ENCODE measurements at regions not wholly inside any gene's neighbourhood (a gene's known extent, or its start where the extent isn't known, plus 50 kb on each side); places are given as distances from the start of the nearest gene placed in this dataset.

DNA sequence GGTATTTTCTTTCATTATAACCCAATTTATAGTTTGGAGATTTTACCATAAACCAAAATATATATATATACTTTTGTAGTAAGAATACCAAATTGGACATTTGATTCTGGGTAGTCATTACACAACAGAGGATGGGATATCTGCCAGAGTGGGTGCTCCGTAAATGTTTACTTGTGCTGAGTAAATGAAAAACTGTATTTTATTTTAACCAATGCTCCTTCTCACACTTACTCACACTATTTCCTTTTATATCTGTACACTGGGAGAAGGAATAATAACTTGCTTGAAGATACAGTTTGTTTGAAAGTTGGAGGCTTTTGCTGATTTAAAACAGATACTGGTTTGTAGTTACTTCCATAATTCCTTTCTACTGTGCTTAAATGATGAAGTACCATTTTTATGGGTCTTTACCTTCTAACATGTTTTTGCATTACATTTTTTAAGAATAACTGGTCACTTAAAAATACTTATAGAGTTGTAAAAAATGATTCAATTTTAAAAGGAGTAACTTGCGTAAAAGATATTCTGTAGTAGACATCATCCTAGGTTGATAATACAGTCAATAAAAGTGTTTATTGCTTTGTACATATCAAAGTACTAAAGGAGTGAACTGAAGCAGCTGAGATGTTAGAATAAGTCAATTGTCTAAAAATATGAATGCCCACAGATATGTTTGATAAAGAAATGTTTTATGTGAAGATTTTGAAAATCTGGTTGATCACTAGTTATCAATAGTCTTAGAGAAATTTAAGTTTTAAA, 411.7 kb downstream of the UTRN start:
- no peak overlapping the region for H2BK12ac ChIP-seq (ENCODE audit: insufficient read length, low read depth, low read length)
- H4K5ac ChIP-seq (ENCODE audit: insufficient read length, low read depth, low read length): no peak overlapping the region
- no peaks in the 10 kb centered on the region for H3K4me1 ChIP-seq (ENCODE audit: insufficient read depth, low read length)
- H3K27me3 Mint-ChIP-seq (ENCODE audit: low read depth): no peaks in the 10 kb centered on the region
- H3K4me1 Mint-ChIP-seq: peaks cover 15 to 18% of the 10 kb centered on the region in 2 experiments
- H3K9ac ChIP-seq (ENCODE audit: extremely low read depth, insufficient read length, low read length): no peak overlapping the region
- H2BK5ac ChIP-seq (ENCODE audit: insufficient read length, low read length): no peak overlapping the region
- H3K4ac ChIP-seq (ENCODE audit: low read depth, low read length): no peak overlapping the region
- no peak overlapping the region for H2AFZ ChIP-seq (ENCODE audit: low read length)
- no peak overlapping the region for H3K14ac ChIP-seq (ENCODE audit: insufficient read depth, low read length)
- TF ChIP-seq, protein P1, sequence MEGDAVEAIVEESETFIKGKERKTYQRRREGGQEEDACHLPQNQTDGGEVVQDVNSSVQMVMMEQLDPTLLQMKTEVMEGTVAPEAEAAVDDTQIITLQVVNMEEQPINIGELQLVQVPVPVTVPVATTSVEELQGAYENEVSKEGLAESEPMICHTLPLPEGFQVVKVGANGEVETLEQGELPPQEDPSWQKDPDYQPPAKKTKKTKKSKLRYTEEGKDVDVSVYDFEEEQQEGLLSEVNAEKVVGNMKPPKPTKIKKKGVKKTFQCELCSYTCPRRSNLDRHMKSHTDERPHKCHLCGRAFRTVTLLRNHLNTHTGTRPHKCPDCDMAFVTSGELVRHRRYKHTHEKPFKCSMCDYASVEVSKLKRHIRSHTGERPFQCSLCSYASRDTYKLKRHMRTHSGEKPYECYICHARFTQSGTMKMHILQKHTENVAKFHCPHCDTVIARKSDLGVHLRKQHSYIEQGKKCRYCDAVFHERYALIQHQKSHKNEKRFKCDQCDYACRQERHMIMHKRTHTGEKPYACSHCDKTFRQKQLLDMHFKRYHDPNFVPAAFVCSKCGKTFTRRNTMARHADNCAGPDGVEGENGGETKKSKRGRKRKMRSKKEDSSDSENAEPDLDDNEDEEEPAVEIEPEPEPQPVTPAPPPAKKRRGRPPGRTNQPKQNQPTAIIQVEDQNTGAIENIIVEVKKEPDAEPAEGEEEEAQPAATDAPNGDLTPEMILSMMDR (conservative IDR thresholded peaks at IDR 0.05): no peak
- H3K23me2 ChIP-seq (ENCODE audit: insufficient read length, low read depth, low read length, poor library complexity, severe bottlenecking): no peaks in the 10 kb centered on the region
- H2AK5ac ChIP-seq (ENCODE audit: insufficient read length, low read length): no peak overlapping the region
- no peak overlapping the region for H3K23ac ChIP-seq (ENCODE audit: insufficient read length, low read depth, low read length)
- no peak for DNase-seq
- no peak overlapping the region for H2BK15ac ChIP-seq (ENCODE audit: low read depth, low read length)
- no peak overlapping the region for H4K91ac ChIP-seq (ENCODE audit: insufficient read length, low read depth, low read length)
- H3K9me3 ChIP-seq (ENCODE audit: control insufficient read depth, low read depth, low read length): no peaks in the 10 kb centered on the region
- peaks cover 13 to 41% (median 23%) of the 10 kb centered on the region in 3 experiments for H3K36me3 Mint-ChIP-seq (ENCODE audit: insufficient read depth in 1 of 3, low read depth in 3 of 3)
- H2BK20ac ChIP-seq (ENCODE audit: low read depth, low read length, poor library complexity, severe bottlenecking): no peak overlapping the region
- H3K18ac ChIP-seq (ENCODE audit: insufficient read length, low read depth, low read length): no peak overlapping the region
- H4K8ac ChIP-seq (replicated peaks; ENCODE audit: insufficient read length, low read depth, low read length): no peak overlapping the region
- WGBS (ENCODE audit: extremely low coverage, insufficient read length, low lambda C conversion rate): no CpG with 5 or more reads among the region's 2 CpGs
- H3K79me2 ChIP-seq (ENCODE audit: insufficient read depth, low read length): no peaks in the 10 kb centered on the region
- H3K27ac ChIP-seq (ENCODE audit: insufficient read length, low read depth, low read length): no peak overlapping the region
- no peak overlapping the region for H3K4me3 Mint-ChIP-seq
- no peak overlapping the region for H3K56ac ChIP-seq (ENCODE audit: insufficient read length, low read depth, low read length)
- no peaks in the 10 kb centered on the region for H4K20me1 ChIP-seq (ENCODE audit: control insufficient read depth, insufficient read depth, insufficient read length)
- H2BK120ac ChIP-seq (ENCODE audit: low read depth, low read length, poor library complexity, severe bottlenecking): no peak overlapping the region
- no peaks in the 10 kb centered on the region for H3K27me3 ChIP-seq (ENCODE audit: insufficient read depth, low read length)
- no peak overlapping the region for H3T11ph ChIP-seq (ENCODE audit: low read length)
- H3K4me2 ChIP-seq (ENCODE audit: insufficient read depth, insufficient read length, low read length): no peak overlapping the region
- no peaks in the 10 kb centered on the region for H3K79me1 ChIP-seq (ENCODE audit: insufficient read depth, low read depth, low read length, poor library complexity, severe bottlenecking)
- H3K9me3 Mint-ChIP-seq: peaks cover 19 to 21% of the 10 kb centered on the region in 2 experiments
- no peak overlapping the region; a peak in 1 of 7 replicates for H3K27ac Mint-ChIP-seq

All from H9 (cell line).